Stimulated activated CD8-positive, alpha-beta memory T cell treated with anti-CD3 and anti-CD28 coated beads, Interleukin-15, amount 100 ng/mL, for 1 hour (primary cell): ENCODE measurements at regions not wholly inside any gene's neighbourhood (a gene's known extent, or its start where the extent isn't known, plus 50 kb on each side); places are given as distances from the start of the nearest gene placed in this dataset.
A peak's percentile ranks its signal among the peaks of the same experiment; 100 is the strongest.
"Not testable (repeated sequence)": the region's sequence is repeated elsewhere in the genome, so short reads cannot be mapped to it uniquely, and the experiment has no call there.

Experiments used
- DNase-seq: peaks from one replicate; pipeline ENCODE4 v3.0.0-alpha.2; 2020; ENCODE audit warnings: low read depth

DNA sequence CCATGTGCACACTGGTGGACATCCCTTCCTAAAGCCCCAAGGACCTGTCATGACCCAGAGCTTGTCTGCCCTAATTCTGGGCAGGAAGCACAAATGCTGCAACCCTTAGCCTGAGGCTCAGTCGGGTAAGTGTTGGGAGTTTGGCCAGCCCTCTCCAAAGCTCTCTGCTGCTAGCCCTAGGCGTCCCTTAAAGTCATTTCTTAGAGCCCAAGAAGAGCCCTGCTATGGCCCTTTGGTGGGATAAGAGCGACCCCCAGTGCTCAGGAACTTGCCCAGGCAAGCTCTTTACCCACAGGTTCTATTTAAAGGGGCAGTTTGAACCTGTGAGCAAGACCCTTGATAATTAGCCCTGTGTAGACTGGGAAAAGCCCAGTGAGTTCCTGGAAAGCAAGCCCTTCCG, 356.8 kb downstream of the RRAGC start:
- DNase-seq = no peak

DNA sequence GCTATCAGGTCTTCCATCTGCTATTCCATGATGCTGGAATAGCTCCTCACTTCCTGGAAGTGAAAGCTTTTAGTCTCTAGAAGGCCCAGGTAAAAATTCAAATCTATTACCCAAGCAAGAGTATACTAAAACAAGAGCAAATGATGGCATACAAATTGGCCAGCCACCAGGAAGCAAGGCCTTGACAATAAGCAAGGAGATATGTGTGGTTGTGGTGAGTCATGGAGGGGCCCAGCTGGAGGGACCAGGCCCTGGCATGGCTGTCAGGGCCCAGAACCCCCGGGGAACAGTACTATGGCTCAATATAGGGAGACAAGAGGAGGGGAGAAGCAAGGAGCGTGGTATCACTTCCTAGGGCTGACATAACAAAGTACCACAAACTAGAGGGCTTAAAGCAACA, 358.7 kb downstream of the RRAGC start:
- no peak for DNase-seq

DNA sequence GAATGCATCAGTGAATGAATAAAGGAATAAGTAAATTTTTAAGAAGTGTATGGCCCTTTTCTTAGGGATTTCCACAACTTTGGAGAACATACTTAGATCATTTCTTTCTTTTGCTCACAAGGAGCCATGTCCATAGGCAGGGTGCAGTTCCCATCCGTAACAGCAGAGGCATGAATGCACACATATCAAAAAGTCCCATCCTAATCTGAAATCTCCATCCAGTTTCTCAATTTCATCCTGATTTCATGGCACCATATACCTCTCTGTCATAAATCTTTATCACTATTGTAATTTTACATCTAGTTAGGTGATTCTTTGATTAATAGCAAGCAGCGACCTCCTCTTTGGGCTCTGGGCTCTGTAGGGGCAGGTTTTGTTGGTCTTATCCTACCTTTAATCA, 359.2 kb downstream of the RRAGC start:
- DNase-seq = no peak

DNA sequence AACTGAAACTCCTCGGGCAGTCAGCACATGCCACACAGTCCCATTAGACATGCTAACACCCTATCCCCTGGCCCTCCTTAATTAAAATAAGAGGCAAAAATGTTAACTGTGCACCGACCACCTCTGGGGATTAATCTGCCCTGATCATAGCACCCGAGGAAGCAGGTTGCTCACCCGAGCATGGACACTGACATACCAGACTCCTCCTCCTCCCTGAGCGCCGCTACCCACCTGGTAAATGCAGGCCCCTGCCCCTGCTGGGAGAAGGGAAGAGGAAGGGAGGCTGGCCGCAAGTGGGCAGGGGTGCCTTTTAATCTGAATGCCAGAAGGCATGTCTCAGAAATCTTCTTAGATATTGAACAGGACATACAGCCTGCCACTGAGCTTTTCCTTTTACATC, 360.9 kb downstream of the RRAGC start:
- no peak for DNase-seq

DNA sequence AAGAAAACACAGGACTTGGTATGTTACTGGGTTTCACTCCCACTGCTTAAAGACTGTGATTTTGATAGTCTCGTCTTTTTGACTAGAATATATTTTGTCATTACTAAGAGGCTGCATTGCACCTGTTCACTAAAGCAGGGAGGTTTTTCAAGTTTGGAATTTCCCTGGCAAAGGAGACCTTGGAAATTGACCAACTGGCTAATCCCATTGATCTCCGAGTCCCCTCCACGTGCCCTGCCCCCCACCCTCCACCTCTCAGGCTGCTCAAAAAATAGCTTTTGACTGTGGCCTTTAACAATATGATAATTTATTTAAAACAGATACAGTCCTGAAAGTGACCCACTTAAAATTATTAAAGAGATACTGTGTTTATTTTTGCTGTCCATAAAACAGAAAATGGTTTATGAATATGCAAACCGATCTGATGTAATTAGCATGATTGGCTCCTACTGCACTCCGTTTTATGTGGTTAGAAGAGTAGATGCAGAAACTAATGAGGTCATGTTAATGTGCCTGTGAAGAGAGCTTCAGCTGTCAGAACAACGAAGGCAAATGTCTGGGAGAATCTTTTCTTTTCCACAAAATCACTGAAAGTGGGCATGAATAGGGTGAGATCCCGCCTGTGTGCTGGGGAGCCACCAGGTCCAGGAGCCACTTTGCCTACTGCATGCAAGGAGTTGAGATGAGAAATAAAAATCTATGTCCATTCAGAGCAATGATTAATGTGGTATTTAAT, 361.5 kb downstream of the RRAGC start:
- no peak for DNase-seq

DNA sequence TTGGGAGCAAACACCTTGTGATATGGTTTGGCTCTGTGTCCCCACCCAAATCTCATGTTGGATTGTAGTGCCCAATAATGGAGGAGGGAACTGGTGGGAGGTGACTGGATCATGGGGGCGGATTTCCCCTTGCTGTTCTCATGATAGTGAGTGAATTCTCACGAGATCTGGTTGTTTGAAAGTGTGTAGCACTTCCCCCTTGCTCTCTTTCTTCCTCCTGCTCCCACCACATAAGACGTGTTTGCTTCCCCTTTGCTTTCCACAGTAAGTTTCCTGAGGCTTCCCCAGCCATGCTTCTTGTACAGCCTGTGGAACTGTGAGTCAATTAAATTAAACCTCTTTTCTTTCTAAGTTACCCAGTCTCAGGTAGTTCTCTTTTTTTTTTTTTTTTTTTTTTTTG, 366.3 kb downstream of the RRAGC start:
- not testable (repeated sequence) for DNase-seq

DNA sequence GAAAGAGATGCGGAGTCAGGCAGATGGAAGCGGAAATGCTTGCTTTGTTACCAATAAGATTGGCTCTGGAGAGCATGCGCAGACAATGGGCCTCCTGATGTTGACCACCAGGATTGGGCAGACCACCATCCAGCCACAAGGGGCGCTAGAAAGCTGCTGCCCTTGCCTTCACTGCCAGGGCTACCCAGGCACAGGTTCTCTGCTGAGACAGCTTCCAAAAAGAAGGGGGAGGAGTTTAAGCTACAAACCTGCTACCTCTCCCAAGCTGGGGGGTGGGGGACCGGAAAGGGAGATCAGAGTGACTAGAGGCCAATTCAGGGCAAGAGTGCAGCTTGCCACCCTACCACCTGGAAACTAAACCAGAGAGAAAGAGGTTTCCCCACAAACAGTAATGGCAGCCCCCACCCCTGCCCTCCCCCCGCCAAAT, 369.7 kb downstream of the RRAGC start:
- peak; percentile 1 for DNase-seq

DNA sequence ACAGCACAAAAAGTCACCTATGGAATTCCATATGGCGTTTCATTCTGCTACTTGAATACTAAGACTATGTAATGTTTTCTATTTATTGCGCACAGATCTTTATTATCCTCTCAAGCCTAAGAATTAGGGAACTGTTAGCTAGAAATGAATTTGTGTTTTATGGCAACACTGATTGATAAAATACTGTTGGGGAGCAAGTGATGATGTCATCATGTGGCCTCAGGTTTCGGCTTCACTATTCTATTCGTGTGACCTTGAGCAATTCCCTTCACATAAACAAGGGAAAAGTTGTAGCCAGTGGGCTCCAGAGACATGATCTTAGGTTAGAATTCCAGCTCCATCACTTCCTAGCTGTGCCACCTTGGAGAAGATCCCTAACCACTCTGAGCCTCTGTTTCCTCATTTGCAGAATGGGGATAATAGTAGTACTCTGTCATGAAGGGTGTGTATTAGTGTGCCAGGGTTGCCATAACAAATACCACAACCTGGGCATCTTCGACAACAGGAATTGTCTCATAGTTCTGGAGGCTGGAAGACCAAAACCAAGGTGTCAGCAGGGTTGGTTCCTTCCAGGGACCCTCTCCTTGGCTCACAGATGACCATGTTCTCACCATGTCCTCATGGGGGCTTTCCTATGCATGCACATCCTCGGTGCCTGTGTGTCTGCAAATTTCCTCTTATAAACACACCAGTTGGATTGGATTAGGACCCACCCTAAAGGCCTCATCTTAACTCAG, 371.2 kb downstream of the RRAGC start:
- DNase-seq = no peak

DNA sequence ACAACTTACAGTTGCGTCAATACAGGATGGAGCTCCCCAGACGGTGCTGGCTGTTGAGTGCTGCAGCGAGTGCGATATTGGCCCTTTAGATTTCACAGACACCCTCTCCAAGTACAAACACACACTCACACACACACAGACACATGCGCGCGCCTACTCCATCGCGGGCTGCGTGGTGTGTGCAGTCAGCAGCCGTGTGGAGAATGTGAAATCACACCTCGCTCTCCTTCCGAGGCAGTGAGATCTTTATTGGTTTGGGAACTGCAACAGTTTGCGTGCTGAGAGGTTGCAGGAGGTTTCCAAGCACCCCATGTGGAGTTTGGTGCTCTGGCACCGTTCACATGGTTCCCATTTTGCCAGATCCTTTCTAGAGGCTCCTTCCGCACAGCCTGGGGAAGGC, 372.2 kb downstream of the RRAGC start:
- no peak for DNase-seq

DNA sequence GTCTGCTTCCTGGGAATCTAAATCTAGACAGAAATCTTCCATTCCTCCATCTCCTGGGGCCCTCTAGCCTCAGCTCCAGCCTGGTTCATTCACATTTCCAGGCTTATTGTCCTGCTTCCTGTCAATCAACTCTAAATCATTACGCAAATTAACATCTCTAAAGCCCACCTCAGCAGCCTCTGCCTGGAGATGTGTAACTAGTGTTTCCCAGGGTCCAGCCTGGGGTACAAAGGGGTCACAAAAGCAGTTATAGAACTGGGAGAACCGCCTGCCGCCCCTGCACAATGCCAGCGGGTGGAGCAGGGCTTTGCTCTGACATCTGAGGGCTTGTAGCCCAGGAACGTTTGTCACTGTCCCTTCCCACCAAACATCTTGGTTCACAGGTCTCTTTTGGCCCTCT, 373.5 kb downstream of the RRAGC start:
- no peak for DNase-seq

DNA sequence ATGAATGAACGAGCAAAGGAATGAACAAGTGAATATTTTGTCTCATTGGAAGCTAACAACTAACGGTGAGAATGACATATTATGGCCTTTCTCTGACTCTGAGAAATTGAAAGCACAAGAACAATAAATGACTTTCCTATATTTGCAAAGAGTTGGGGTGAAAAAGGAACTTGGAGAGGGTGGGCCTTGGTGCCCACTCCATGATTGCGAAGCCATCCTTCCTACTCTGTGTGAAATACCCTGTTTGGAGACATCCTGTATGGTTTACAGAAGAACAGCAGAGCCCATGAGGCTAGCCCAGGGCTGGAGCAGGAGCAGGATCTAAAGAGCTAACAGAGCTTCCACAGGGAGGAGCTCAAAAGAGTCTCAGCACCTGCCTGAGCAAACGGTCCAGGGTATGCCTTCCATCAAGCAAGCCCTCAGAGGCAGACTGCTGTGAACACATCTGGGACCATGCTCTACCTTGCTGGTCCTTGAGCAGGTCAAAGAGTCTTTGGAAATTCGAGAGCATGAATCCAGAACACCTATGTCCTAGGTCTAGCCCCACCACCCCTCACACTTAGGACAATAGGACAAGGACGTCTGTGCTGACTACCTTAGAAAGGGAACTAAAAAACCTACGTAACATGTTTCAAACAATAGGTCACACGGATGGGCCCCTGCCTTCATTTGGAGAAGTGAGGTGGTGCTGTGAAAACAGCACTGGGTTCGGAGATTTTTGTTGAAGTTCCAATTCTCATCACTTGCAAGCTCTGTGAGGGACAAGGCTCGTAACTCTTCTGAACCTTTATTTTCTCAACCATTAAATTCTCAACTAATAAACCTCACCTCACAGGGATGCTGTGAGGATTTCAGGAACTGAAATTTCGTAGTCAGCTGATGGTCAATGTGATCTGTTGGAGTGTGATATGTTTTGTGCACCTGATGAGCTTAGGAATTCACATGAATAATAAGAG, 377.4 kb downstream of the RRAGC start:
- no peak for DNase-seq

DNA sequence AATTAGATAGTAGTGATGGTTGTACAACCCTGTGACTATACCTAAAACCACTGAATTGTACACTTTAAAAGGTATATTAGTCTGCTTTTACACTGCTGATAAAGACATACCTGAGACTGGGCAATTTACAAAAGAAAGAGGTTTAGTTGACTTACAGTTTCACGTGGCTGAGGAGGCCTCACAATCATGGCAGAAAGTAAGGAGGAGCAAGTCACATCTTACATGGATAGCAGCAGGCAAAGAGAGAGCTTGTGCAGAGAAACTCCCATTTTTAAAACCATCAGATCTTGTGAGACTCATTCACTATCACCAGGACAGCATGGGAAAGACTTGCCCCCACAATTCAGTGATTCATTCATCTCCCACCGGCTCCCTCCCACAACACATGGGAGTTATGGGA, 379.9 kb downstream of the RRAGC start:
- DNase-seq = not testable (repeated sequence)

DNA sequence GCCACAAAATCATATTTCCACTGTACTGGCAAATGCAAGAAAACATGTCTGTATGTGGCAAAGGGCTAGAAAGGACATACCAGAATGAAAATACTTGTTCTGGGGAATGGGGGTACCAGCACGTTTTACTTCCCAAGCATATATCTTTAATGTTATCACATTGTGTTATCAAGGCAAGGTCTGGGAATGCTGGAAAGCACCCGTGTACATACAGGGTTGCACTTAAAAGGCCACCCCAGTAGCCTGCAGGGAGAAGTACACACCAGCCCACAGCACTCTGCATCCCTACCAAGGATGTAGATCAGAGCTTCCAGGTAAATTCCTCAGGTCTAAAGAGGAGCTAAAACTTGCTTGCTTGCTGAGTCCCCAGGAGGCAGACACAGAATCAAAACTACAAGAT, 381.8 kb downstream of the RRAGC start:
- DNase-seq = no peak

DNA sequence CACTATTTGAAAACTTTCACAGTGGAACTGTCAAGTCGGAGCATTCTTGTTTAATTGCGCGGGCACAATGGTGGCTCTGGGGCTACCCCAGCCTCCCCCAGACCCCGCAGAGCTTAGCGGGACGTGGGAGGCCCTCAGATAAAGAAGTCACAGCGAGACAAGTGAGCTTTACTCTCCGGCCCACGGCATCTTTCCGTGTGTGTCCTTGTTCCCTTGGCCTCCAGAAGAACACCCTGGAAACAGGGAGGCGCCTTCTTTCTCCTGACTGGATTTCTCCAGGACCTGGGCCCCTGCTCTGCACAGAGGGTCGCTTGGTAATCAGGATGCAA, 382.8 kb downstream of the RRAGC start:
- no peak for DNase-seq

DNA sequence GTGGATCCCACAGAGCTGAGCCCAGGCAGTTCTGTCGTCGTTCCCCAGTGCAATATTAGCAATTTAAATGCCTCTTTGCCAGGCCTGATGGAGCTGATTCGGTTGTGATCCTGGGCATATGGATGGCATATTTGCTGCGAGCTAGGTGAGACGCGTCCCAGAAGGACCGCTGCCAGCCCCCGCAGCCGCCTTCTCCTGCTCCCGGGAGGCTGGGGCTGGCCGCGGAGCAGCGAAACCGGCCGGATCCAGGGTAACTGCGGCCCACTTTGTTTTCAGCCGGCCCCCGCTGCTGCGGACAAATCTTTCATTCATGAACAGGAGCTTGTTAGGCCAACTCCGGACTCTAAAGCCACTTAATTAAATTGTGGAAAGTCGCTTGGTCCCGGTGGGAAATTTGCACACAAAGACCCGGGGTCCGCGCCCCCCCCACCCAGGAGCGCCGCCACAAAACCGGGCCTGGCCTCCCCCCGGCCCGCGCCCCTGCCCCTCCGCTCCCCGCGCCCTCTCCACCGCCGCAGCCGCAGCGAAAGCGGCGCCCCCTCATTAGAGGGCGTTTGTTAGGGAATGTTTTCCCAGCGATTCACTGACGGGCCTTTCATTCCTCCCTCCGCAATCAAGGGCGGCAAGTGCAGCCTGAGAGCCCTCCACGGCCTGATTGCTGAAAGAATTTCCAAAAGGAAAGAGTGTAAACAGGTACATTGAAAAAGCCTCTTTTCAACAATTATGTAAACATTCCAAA, 383.3 kb downstream of the RRAGC start:
- DNase-seq = no peak

DNA sequence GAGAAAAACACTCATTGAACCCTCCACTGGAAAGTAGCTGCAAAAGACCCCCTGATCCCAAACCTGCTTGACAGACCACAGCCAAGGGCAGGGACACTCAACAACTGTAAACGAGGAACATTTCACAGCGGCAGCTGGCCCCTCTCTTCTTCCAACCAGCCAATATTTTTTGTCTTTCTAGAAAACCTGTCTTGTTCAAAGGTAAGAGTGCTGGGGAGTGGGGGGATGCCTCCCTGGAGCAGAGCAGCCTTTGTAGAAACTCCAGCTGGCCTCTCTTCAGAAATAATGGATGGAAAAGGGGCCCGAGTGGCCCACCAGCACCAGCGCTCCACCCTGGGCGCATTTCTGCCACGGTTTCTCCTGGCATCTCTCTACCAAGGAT, 384.0 kb downstream of the RRAGC start:
- DNase-seq = no peak

DNA sequence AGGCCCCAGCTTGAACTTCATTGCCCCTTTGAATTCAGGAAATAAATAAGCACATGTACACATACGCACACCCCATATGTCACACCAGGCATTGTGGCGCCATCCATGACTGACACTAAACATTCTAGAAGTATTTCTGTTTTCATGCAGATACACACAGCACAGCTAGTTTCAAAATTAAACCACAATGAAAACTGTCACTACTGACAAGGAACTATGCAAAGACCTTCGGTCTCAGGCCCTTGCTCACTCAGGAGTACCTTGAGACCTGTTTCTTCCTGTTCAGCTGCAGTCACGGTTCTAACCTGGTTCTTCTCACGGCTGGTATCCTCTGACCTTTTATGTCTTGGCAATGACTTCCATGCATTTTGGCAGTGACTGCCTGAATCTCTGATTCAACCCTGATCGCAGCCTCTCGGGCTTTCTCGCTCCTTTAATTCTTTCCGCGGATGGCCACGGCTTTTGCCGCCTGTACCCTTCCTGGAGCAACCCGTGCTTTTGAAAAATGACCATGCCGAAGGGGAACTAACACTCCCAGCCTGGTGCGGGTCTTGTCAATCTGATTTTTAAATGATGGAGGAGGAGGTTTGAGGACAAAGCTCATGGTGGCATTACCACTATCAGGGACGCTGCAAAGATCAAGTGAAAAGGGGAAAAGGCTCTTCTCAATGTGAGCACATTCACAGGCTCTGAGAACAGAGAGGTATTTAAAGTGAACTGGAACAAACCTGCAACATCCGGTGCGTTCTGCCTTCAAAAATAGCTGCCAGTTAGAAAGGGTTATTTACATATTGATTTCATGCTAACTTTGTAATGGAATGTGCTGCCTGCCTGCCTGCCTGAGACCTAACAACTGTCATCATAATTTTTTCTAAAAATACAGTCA, 384.6 kb downstream of the RRAGC start:
- no peak for DNase-seq

DNA sequence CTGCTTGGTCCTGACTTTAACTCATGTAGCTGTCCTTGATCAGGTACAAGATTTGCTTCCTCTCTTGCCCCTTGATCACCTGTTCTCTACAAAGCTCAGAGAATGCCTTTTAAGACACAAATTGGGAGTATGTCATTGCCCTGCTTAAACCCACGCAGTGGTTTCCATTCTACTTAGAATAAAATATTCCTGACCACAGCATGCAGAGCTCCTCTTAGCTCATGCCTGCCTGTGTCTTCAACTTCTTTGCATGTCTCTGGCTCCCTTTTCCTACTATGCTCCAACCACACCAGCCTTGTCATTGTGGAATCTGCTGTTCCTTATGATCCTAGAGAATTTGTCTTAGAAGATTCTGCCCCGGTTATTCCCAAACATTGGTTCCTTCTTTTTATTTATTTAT, 393.1 kb downstream of the RRAGC start:
- DNase-seq = no peak

DNA sequence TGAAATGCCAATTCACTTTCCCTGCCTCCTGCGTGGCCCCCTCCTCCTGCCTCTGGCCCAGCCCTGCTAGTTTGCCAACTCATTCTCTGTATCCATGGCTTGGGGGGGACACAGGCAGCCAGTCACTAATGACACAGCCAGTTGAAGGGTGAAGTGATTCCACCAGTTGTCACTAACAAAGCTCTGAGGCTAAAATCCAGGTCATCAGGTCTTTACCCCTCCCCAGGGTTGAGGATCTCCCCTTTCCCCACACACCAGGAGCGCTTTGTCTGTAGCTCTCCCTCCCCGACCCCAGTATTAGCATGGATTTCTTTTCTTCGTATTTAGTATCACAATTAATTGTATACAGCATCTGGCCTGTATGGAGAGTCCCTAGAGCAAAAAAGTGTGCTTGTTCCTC, 394.1 kb downstream of the RRAGC start:
- DNase-seq = no peak

DNA sequence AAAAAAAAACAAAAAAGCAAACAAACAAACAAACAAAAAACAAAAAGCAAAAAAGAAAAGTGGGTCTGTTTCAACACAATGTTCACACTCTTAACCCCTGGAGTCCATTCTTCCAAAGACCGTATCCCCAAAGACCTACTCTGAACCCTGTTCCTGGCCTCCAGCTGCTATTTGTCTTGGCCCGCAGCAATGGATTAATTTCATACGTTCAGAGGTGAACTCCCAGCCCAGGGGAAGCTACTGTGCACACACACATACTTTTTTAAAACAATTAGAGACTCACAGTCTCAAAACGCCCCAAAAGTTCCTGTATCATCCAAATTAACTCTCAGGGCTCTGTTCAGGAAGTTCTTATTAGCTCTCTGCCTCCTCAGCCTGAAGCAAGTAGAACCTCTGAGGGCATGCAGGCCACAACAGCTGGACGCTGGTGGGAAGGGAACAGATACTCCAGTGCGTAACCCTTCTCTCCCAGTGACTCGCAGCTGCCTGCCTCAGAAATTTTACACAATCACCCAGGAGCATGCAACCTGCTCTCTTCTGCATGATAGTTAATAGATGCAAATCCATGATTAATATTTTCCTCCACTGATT, 395.4 kb downstream of the RRAGC start:
- DNase-seq = no peak

DNA sequence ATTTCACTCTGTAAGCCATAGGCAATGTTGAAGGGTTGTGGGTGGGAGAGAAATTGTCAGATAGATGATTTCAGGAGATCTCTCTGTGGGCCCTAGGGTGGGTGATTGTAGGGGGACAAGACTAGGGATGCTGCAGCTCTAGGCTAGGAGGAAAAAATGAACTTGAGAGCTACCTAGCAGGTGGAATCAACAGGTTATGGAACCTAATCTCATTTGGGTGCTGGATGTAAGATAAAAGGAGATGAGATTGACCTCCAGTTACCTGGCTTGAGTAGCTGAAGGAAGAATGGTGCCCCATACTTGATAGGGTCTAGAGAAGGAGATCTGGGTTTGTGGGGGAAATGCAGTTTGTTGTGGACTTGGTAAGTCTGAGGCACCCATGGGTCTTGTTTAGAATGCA, 396.5 kb downstream of the RRAGC start:
- DNase-seq = no peak
